GM19035 (cell line): ENCODE measurements at regions not wholly inside any gene's neighbourhood (a gene's known extent, or its start where the extent isn't known, plus 50 kb on each side); places are given as distances from the start of the nearest gene placed in this dataset.

ENCODE experiments used
- ATAC-seq: cut with Tn5 transposase; IDR thresholded peaks from one replicate; pipeline ENCODE4 v1.9.1; 2021; ENCODE audit not compliant: unreplicated experiment

DNA sequence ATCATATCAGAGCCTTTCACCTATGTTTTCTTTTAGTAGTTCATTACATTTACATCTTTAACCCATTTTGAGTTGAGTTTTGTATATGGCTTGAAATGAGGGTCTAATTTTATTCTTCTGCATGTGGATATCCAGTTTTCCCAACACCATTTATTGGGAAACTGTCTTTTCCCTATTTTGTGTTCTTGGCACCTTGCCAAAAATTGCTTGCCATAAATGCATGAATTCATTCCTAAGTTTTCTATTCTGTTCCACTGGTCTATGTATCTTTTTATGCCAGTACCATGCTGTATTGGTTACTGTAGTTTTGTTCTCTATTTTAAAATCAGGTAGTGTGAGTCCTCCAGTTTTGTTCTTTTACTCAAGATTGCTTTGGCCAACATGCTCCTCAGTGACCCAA, 144.0 kb upstream of the OBI1 start:
- ATAC-seq: no peak

DNA sequence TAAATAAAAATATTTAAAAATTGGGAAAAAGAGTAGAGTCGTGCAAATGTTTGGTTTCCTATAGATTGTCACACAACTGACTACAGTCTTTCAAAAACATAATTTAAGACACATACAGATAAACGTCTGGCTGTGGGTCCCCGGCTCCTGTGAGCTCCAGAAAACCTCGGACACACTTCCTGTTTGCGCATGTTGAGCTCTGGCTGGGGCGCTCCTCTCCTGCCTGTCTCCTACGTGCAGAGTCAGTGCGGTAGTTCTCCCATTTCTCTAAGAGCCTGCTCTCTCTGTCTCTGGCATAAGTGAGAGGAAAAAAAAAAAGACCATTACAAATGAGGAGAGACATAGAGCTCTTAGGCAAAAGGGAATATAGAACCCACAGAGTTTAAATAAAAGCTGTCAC, 128.2 kb upstream of the OBI1 start:
- no peak for ATAC-seq

DNA sequence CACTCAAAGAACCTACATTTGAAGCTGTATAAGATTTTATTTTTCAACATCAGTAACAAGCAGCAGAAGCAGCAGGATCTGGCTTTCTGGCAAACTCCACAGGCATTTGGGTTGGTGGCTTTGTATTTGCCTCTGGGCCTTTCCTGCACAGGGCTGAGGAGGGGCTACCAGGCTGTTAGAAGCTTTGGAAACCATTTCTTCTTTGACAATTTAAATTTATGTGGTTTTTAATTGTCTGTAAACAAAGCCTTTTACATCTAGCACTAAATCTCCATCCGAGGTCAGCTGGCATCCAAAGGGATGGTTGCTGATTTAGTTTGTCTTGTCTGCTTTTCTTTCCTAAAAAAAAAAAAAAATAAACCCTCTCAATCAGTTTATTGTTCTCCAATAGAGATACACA, 127.5 kb upstream of the OBI1 start:
- no peak for ATAC-seq

DNA sequence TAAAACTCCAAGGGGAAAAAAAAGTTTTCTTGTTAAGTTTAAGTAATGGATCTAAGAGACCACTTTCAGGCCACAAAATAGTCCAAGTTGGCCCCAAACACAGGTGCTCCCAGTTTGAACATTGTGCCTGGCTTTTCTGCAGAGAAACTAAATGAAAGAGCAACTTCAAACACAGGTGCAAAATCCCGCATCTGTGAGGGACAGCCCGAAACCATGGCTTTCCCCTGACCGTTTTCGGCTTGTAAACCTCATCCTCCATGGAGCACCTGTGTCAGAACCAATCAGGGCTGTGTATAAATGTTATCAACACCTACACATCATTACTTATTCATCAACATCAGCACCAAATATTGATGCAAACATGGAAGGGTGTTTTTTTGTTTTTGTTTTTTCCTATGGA, 126.8 kb upstream of the OBI1 start:
- ATAC-seq: no peak

DNA sequence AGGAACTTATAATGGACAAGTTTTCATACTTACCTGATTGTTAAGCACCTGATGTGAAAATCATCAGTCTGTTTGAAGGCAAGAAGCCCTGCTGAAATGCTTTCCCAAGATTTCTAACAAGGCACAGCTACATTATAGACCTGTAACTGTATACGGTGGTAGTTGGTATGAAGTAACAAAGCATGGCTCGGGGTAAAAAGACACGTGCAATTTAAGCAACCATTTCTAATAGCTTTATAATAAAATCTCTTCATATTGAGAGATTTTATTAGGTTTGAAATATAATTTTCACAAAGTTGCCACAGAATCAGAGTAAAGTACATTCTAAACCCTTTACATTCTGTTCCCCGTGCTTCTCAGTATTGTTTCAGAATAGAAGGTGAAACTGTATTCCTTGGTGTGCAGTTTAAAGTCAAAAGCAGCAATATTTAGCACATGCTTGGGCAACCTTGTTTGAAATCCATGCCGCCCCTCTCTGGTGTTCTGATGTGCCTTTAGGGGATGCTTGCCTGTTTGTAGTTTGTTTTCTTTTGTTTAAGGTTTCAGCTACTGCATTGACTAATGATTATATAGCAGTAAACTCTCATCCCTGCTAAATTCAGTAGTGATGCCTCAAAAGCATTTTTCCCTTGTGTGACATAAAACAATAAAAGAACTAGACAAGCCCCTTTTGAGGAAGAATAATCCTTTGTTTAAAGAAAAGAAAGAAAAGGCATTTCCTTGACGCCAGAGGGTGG, 125.2 kb upstream of the OBI1 start:
- no peak for ATAC-seq

DNA sequence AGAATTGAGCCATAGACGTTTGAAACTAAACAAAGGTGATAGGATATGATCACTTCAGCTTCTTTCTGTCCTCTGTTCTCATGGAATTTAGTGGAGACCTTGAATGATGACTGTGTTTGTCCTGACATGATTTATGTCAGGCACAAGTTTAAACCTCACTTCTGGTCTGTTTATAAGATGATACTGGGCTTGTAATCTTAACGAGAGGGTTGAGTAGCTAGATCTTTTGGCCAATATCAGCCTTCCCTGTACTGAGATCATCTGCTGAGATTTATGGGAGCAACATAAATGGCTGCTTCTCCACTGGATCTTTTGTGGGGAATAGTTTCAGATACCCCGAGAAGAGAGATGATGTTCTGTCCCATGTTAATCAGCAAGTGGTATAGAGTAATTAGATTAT, 121.8 kb upstream of the OBI1 start:
- no peak for ATAC-seq

DNA sequence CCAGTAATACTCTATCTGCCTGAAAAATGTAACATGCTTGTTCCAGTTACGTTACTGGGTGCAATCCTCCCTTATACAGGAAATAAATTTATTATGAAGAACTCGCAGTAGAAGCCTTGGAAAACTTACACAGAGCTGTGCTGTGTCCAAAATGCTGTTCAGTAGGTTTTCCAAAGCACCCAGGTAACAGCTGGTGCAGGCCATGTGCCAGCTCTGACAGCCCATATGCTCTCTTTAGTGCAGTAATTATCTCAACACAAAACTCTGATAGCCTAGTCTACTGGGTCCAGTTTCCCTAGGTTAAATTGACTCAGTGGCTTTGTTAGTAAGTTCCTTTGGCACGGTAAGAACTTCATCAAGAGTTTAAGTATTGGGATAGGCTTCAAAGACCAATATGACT, 120.7 kb upstream of the OBI1 start:
- ATAC-seq: no peak

DNA sequence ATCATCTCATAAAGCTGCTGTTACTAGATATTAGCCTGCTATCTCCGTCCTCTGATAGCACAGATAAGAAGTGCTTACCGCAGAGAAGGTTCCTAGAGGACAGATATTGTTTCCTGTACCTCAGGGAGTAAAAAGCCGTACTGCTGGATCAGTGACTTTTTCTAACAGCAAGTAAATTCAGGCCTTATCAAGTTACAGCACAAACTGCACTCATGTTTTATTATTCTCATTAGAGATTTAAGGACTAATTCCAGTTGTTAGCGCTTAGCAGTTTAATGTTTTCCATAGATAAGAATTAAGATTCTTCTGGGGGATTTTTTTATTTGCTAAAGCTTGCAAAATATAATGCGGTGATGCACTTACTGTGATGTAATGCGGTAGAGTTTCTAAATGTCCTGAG, 119.0 kb upstream of the OBI1 start:
- no peak for ATAC-seq

DNA sequence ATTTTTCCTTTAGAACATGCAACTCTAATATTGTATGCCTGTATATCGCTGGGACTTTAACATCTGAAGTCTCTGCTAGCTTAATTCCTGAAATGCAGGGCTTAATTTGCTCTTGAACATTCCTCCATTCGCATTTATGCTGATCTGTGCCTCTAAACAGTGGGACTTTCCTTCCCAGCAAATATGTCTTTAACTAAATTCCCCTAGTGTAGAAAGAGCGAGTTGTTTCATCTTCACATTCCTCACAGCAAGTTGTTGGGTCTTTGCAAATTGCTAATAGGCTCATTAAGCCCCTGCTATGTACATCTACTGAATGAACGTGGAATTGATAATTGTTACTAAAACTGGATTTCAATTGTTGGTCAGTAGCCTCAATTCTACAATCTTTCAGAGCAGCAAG, 118.4 kb upstream of the OBI1 start:
- no peak for ATAC-seq

DNA sequence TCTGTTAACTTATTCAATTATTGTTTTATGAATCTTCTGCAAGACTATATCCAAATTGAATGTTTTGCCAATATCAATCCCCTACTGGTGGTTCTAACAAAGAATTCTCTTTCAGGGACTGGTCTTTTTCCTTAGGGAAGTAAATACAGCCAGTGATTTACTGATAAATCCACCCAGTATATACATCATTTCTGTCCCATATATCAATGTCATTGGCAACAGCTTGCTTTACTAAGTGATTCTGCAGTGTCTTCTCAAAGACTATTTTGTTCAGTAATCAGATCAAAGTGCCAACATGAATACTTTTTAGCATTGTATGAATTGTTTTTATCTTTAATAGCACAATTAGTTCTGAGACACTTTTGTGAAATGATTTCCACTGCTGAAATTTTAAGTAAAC, 114.0 kb upstream of the OBI1 start:
- ATAC-seq: no peak

DNA sequence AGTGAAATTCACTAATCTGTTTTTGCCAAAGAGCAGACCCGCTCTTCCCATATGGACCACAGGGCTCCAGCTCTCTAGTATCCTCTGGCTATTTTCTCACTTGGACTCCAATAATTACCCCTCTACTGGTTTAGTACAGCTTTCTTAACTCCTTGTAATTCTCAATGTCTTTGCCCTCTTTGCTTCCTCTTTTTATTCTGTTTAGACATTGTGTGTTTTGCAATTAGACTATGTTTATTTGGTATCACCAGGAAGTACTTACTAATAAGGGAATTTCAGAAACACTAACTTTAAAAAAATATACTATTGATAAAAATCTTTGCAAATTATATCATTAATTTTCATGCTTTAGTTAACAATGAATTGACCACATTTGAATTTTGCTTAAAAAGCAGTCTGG, 111.6 kb upstream of the OBI1 start:
- no peak for ATAC-seq

DNA sequence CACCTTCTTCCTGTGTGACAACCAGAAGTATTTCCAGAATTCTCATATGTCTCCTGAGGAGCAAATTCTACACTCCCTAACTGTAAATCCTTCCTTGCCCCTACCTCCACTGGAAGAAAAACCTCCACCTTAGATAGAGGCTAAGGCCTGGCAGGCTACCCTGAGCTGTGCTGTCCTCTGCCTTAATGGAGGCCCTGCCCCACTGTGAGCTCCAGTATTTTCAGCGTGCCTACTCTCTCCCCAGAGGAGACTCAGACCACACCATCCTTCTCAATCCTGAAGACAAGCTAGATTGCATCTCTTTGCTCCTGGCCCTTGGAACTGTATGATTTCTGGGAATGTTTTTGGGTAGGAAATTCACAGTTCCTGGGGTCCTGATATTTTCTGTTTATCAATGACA, 110.0 kb upstream of the OBI1 start:
- ATAC-seq: no peak

DNA sequence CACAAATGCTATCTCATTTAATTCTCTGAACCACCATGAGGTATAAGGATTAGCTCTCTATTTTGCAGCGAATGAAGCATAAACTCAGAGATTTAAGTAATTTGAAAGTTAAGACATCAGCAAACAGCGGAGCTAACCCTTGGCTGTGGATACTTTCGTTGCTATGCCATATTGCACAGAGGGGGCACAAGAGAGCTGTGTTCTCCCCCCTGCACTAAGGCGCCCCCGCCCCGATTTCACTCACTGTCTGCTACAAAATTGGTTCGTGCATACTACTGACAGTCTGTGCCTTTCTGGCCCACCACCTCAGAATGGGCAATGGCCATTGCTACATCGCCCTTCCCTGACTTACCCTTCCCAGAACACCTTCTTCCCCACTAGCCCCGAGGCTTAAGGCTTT, 105.7 kb upstream of the OBI1 start:
- no peak for ATAC-seq

DNA sequence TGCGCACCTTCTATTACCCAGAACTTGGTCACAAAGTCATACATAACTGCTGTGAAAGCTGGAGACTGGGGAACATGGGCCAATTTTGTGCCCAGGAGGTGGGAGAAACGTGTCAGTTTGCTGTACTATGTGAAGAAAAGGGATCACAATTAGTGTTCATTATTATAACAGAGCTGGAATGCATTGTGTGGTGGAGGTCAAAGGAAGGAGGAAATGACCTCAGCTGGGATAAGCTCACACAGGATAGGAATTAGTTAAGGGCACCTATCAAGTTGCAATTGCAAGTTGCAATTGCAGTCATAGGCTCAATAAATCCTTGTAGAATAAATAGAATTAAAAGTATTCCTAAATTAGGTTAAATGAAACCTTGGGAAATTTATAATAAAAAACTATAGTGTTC, 103.9 kb upstream of the OBI1 start:
- ATAC-seq: no peak

DNA sequence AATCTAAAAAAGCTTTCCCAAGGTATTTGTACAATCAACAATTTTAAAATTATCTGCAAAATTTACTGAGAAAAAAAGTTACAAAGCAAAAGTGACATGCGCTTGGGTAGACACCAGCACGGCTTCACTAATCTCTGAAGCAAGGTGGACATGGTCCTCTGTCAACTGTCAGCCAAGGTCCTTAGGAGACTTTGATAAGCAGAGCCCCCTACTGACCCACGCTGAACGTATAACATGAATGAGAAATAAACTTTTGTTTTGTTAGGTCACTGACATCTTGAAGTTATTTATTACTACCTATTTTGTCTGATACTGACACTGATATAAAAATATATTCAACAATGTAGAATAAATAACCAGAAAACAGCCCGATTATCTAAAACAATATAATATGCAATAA, 100.7 kb upstream of the OBI1 start:
- no peak for ATAC-seq

DNA sequence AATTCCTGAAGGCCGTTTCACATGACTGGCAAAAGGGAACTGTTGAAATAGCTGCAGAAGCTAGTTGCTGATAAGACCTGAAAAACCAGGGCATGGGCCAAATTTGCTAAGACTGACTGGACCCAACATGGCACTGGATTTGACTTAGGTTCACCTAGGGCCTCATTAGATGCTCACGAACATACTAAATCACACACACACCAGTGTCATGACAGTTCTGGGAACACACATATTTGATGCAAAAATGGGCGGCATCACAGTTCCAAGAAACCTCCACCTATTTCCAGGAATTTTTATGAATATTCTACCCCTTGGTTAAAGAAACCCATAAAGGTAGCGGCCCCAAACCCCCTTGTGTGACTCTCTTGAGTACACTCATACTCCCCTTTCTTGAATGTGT, 99.6 kb upstream of the OBI1 start:
- no peak for ATAC-seq

DNA sequence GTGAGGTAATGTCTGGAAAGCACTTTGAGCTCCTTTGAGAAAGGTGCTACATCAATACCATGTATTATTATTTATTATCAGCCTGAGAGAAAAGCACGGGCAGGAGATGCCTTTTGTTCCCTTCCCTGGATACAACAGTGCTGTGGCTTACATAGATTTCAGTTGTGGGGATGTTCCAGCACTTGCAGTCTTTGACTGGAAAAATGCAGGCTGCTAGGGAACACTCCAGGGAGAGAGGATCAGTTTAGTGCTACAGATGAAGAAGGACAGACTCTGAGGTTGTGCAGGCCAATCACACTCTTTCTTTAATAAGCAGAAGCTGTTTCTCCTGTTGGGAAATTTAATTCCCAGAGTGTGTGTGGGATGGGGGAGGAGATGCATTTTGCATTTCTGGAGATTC, 94.5 kb upstream of the OBI1 start:
- ATAC-seq: no peak

DNA sequence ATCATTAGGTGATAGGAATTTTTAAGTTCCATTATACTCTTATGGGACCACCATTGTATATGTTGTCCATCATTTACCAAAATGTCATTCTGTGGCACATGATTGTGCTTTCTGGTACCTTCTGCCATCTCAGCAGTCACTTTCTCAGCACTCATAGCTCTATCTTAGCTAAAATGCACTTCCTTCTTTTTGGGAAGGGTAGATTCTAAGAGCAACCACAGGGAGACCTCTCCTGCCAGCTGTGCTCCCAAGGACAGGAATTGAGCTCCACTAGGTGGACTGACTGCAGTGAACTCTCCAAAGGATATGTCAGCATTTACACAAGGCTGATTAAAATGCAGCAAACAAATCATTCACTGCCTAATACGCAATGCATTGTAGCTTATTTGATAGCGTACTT, 91.8 kb upstream of the OBI1 start:
- ATAC-seq: no peak

DNA sequence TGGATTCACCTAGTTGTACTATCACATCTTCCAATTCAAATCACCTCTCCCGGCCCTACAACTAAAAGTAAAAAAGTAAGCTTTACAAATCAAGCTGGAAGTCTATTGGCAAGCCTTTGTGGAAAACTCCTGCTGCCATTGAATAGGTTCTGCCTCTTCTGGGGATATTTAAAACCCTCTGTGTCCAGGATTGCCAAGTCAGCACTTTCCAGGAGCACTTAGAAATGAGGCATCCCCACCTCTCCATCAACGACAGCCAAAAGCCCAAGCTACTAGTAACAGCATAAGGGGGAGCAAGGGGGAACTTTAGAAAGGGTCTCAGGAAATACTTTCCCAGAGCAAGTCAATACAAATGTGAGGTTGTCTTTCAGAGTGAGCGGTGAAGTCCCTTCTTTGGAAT, 85.0 kb upstream of the OBI1 start:
- no peak for ATAC-seq

DNA sequence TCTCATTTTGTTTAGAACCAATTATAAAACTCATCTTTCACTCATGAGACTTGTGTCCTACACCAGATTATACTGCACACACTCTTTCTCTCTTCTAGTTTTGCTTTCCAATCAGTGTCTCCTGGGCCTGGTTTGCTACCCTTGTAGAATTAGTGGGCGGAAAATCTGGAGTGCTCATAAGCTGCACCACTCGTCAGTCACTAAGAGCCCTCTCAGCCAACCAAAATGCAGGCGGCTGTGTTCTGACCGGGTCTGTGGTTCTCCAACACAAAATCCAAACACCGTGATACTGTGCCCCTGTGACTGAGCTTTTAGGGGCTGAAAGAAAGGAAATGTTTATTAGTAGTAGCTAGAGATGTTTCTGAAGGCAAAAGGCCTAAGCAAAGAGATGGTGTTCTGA, 83.7 kb upstream of the OBI1 start:
- no peak for ATAC-seq

DNA sequence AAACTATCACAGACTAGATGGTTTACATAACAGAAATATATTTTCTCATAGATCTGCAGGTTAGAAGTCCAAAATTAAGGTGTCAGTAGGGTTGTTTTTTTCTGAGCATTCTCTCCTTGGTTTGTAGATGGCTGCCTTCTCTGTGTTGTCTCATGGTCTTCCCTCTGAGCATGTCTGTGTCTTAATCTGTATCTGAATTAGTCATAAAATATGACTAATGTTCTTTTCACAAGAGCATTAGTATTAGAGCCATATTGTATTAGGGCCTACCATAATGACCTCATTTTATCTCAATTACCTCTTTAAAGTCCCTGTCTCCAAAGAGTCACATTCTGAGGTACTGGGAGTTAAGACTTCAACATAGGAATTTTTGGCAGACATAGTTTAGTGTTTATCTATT, 77.2 kb upstream of the OBI1 start:
- ATAC-seq: no peak

DNA sequence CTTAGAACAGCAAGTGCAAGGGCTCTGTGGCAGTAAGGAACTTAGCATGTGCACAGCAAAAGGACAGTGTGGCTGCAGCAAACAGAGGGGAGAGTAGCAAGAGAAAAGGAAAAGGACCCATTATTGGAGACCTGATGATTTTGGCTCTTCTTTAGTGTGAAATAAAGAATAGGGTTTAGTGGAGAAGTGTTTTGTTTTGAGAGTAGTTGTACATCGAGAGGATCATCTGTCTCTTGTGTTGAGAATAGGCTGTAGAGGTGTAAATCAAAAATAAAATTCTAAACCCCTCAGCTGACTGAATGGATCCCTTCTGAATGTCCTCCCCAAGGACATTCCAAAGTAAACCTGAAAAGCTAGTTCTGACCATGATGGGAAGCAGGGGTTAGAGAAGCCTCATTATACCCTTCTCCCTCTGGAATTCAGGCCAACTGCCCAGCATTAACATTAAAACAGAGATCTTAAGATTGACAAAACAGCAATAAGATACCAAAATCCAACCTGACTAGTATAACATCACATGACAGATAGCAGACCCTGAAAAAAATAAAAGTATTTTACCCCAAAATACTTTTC, 73.6 kb upstream of the OBI1 start:
- no peak for ATAC-seq

DNA sequence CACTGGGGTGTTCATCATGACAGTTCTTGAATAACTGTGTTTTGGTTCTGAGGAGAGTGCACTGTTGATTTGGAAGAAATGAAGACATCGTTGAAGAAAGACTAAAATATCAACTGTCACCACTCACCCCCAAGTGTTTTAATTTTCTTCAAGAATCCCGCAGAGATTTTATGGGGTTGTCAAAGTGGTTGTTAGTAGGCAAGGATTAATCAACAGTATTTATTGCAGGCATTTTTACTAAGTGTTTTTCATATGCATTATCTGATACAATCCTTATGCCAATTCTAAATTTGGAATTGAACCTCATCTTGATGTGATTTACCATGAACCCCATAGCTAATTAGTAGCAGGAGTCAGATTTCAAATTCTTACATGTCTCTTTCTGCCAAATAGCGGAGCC, 63.7 kb upstream of the OBI1 start:
- no peak for ATAC-seq
